ENCODE measurements at regions not wholly inside any gene's neighbourhood (a gene's known extent, or its start where the extent isn't known, plus 50 kb on each side); places are given as distances from the start of the nearest gene placed in this dataset.

DNA sequence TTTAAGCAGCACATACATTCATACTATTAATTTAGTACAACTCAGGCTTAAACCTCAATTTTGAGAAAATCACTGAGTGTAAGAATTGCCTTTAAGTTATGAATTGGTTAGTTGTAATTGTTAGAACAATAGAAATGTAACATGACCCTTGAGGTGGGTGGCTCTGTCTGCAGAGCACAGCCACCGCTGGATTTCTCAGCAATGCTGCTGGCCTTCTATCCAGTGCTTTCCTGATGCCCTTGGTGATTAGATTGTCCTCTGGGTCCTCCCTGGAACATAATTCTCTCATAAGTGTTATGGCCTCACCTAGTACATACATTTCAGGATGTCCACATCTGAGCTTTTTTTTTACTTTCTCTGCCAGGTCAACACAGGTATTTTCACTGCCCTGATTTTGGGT is 213.2 kb downstream of the SLC7A11 start:
- DNase-seq (ENCODE audit: low read depth): no peak

DNA sequence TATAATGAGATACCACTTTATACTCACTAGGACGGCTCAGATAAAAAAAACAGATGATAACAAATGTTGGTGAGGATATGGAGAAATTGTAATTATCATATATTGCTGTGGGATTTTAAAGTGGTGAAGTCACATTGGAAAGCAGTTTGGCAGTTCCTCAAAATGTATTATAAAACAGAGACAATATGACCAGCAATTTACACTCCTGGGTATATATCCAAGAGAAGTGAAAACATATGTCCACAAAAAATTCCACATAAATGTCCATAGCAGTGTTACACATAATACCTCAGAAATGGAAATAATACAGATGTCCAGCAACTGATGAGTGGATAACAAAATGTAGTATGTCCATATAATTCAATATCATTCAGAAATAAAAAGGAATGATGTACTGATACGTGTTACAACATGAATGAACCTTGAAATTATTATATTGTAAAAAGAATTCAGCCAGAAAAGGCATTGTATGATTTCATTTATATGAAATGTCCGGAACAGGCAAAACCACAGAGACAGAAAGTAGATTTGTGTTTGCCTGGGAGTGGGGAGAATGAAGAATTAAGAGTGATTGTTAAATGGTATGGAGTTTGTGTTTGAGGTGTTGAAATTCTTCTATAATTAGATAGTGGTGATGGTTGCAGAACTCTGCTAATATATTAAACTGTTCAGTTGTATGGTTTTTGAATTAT is 220.9 kb downstream of the SLC7A11 start:
- no peak for DNase-seq (ENCODE audit: low read depth)

DNA sequence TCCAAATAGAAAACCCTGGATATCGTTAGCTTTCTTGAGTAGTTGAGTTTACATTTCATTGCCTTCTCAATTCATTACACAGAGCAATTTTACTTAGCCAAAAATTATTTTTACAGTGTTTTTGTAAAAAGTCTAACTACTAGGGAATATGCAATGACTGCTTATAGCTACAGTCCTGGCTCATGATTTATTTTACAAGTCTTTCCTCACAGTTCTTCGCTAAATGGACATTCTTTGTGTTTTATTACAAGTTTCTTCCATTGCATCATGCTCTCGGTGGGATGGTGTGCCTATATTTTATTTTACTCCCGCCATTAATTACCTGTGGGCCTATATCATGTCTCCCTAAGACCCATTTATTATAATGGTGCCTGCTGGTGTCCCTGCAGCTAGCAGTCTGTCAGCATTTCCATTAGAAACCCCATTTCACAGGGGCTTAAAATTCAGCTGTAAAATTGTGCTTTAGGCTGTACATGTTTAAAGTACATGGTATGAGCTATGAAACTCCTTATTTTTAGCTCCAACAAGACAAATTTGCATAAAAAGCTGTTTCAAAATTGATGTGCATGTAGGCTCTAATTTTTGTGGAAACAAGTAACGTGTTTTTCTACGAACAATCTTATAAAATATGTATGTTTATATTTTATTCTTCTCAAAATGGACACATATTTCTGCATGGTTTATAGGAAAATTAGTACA is 227.4 kb downstream of the SLC7A11 start:
- no peak for DNase-seq (ENCODE audit: low read depth)

DNA sequence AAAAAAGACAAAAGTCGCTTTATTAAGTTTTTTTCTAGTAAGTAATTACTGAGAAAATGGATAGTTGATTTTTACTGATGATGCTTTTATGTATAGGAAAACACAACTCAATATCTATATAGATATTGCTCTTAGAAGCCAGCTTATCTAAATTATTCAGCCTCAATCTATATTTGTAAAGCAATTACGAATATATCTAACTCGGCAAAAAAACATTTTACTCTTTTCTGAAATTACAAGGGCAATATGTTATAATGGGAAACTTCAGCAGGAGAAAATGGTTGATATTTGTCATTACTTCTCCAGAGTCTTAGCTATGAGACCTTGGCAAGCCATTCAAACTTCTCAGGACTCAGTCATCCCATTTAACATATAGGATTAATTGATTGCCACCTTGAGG is 228.5 kb downstream of the SLC7A11 start:
- no peak for DNase-seq (ENCODE audit: low read depth)

DNA sequence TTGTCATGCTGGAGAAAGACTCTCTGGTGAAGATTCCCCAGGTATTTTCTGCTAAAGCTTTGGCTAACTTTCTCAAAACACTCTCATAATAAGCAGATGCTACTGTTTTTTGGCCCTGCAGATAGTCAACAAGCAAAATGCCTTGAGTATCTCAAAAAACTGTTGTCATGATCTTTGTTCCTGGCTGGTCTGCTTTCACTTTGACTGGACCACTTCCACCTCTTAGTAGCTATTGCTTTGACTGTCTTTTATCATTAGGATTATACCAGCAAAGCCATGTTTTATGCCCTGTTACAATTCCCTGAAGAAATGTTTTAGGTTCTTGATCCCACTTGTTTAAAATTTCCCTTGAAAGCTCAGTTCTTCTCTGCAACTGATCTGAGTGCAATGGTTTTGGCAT is 231.5 kb downstream of the SLC7A11 start:
- DNase-seq (ENCODE audit: low read depth): no peak

DNA sequence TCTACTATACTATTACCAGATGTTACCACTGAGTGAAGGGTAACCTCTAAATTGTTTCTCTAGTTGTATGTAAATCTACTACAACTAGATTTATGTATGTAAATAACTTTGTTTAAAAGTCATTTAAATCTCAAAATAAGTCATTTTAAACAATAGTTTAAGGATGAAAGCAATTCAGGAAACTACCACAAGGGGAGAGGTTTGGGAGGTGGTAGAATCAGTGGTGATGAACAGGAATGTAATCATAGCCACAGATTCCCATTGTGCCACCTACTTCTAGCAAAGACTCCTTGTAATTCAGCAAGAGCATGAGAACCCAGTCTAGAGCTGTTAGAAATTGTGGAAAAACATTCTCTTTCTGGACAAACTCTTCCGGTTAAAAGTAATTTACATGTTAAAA is 234.6 kb downstream of the SLC7A11 start:
- DNase-seq (ENCODE audit: low read depth): peak; percentile 40

DNA sequence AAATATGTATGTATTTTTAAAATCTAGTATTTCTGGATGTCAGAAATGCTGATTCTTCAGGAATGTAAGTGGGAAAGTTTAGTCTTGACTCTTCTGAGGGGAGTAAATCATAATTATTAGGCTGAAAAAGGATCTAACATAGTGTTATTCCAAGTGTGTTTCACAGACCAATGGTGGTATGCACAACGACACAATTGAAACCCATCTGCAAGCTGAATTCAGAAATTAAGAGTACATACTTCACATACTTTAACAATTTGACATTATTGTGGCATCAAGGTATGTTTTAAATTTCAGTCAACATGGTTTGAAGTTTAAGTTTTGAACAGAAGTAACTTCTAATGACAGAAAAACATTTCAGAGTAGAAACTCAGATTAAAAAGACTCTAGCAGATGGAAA is 236.7 kb downstream of the SLC7A11 start:
- no peak for DNase-seq (ENCODE audit: low read depth)

DNA sequence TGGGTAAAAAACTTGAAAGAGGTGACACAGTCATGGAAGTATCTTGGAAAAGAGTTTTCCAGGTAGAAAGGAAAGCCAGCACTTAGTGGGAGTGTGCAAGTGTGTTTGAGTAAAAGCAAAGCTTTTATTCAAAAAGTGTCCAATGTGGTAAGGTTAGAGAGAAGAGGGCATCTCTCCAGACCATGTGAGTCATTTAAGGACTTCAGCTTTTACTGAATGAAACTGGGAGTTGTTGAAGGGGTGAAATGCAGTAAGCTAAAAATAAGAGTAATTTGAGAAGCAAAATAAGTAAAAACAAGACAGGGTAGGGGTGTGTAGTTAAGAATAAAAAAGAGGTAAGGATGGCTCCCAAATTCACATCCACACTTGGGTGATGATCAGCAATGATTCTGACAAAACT is 238.9 kb downstream of the SLC7A11 start:
- DNase-seq (ENCODE audit: low read depth): no peak

DNA sequence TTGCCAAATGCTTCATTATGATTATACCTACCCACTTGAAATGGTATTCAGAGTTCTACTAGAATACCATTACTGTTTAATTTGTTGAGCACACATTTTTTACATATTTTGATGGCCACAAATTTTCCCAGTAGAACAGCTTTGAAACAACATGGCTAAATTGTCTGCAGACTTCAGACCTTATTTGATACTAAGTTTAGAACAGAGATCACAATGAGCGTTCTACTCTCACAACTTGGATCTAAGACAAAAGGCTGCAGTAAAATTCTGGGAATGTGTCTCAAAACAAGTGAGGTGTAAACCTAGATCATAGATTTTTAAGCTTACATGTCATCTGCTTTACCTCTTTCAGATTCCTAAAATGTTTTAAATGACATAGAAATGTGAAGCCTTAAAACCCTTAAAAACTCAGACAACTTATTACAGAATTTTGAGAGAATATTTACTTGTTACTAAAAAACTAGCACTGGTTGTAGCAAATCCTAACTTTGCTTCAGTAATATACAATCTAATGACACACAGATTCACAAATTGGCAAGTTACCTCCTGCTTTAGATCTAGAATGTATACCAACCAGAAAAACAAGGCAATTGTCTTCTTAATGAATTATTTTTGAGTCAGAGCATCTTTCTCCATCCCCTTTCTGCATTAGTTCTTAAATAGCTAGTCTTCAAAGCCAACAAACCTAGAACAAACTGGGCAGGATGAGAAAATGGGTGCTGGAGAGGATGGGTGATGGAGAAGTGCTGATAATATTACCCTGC is 243.3 kb downstream of the SLC7A11 start:
- no peak for DNase-seq (ENCODE audit: low read depth)

DNA sequence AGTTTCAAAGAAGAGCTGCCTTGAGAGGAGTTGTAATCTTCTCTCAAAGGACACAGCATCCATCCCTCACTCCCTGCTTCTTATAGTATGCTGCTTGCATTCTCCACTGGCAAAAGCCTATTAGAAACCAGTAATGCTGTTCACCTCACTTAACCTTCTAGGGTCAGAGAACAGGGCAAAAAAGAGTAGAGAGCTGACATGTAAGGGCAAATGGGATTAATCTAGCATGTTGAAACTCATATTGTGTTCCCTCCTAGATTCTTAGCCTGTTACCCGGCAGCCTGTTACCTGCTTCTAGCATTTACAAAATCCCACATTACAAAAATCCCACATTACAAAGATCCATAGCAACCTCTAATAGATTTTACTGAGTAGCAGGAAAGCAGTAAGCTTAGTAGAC is 244.7 kb downstream of the SLC7A11 start:
- no peak for DNase-seq (ENCODE audit: low read depth)

DNA sequence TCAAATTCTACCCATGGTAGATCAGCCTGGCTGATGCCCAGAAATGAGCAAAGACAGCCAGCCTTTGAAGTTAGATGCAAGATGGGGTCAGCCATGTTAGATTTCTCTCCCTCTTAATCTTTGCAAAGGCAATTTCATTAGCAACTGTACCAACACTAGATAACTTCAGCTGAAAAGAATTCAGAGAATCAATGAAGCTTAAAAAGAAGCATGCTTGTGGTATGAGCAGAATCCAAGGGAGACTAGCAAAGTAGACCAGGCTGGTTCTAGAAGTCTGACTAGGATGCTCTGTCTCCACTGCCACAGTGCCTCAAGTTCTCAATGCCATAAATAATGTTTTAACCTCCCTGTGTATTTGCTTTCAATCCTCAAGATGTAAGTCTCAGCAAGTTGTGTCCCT is 247.3 kb downstream of the SLC7A11 start:
- no peak for DNase-seq (ENCODE audit: low read depth)

DNA sequence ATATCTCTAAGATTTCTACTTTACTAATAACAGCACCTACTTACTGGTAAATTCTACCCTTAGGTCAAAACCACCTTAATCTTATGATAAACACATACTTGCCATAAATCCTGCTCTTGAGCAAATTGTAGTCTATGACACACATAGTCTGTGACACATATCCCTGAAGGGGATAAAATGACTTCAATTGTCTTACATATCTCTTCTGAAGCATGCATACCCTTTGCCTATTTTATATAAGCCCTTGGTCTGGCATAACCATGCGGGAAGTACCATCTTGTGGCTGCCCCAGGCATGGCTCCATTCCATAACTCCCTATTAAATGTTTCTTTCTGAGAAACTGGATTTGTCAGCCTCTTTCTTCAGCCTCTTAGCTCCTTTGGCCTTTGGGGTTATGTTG is 248.9 kb downstream of the SLC7A11 start:
- DNase-seq (ENCODE audit: low read depth): peak; percentile 35

DNA sequence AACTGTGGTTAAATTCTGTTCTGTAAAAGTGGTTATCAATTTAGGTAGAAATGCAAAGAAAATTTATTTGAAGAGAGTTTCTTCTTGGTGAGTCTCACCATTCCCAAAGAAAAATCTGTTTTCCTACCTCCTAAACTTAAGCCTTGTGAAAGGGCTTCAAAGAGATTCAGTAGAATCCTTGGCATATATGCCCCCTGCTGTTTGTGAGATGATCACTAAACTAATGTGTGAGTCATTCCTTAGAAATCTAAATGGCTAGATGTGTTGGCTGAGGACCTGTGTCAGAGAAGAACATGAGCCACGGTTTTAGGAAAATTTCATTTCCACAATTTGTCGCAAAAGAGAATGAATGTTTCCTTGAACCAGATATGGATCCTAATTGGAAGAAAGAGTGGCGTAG is 260.9 kb downstream of the SLC7A11 start:
- peak; percentile 77 for DNase-seq (ENCODE audit: low read depth)

DNA sequence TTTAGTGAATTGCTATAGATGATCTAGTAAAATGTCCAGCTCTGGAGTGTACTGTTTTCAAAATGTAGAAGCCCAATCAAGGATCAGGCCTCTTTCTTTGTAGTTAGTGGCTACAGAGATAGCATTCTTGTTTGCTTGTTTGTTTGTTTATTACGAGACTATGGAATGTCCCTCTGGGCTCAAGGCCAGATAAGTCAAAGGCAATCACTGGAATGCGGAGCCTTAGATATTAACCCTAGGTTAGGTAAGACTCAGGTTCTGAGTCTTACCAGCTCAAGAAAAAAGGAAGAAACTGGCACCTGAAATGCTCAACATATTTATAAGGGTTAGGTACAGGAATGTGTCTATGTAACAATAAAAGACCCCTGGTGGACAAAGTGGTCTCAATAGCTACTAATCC is 261.5 kb downstream of the SLC7A11 start:
- DNase-seq (ENCODE audit: low read depth): no peak

DNA sequence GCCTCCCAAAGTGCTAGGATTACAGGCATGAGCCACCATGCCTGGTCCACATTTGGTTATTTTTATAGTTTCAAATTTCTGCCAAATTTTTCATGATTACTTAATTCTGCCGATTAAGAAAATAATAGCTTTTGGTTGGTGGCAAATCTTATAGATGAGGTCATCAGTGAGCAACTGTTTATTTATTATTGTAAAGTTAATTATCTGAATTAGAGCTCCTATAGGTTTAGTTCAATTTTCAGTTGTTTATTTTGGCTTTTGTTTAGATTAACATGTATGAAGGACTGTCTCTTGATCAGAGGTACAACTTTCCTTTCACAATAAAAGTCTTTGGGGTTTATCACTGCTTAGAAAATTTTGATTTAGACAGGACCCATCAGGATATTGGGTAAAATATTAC is 262.2 kb downstream of the SLC7A11 start:
- DNase-seq (ENCODE audit: low read depth): no peak

DNA sequence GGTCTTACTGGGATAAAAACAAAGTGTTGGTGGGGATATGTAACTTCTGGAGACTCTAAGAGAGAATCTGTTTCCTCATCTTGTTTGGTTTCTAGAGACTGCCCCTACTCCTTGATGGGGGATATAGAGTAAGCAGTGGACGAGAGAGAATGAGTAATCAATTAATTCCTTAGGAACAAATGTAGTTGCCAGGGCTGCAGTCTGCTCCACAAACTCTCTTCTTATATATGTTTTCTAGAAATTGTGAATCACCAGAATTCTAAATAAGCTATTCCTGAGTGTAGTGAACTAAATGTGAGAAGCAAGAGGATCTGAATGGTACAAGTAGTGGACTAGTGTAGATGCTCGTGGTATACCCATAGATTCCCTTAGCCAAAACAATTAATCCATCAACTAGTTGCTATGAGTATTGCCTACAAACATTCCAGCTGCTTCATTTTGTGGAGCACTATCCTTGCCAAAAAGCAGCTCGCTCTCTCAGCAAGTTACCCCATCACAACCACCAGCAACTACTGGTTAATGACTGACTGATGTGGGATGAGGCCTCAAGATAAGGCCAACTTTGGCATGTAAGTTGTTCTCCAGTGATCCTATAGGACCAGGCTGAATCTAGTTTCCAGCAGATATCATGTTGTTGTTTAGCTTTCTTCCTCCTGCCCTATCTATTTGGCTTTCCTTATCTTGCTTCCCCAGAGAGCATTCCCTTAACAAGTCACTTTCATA is 273.0 kb downstream of the SLC7A11 start:
- no peak for DNase-seq (ENCODE audit: low read depth)

DNA sequence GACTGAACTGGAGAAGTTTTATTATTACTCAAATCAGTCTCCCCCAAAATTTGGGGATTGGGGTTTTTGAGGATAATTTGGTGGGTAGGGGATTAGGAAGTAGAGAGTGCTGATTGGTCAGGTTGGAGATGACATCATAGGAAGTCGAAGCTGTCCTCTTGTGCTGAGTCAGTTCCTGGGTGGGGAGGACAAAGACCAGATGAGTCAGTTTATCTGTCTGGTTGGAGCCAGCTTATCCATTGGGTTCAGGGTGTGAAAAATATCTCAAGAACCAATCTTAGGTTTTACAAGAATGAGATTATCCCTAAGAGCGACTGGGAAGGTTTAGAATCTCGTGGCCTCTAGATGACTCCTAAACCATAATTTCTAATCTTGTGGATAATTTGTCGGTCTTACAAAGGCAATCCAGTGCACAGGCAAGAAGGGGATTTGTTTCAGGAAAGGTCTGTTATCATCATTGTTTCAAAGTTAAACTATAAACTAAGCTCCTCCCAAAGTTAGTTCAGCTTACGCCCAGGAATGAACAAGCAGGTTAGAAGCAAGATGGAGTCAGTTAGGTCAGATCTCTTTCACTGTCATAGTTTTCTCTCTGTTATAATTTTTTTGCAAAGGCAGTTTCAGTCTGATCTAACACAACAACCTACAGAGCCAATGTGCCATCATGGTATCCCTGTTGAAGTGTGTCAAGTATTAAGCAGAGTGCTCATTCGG is 274.5 kb downstream of the SLC7A11 start:
- peak; percentile 21 for DNase-seq (ENCODE audit: low read depth)

DNA sequence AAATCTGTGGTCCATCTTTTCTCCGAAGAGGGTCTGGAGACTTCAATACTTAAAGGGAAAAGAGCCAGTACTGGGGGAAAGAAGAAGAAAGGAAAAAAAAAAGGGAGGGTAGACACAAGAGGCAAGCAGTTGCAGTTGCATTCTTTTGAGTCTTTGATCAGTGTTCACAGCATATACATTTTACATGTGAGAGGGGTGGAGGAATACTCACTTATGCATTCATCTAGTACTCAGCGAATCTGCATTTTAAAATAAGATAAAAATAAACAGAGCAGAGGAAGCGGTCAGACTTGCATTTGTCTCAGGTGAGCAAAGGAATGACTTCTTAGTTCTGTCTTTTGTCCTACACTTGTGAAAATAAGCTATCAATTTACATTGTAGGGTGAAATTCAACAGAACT is 275.6 kb downstream of the SLC7A11 start:
- DNase-seq (ENCODE audit: low read depth): no peak

DNA sequence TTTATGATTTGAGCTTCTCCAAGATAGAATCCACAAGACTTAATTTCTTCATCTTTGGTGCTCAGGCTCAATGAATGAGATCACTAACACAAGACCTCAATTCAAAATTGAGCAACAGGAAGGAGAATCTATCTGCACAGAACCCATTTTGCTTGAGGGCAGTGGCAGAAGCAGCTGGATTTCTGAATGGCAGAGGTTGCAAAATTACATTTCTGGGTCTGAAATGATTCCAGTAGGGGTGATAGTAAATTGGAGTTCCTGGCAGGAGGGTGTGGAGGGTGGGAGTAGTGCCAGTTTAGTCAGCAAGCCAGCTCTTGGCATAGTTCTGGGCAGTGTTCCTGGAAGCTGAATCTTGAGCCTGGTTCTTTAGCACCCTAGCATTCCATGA is 281.1 kb downstream of the SLC7A11 start:
- DNase-seq (ENCODE audit: low read depth): peak; percentile 71

DNA sequence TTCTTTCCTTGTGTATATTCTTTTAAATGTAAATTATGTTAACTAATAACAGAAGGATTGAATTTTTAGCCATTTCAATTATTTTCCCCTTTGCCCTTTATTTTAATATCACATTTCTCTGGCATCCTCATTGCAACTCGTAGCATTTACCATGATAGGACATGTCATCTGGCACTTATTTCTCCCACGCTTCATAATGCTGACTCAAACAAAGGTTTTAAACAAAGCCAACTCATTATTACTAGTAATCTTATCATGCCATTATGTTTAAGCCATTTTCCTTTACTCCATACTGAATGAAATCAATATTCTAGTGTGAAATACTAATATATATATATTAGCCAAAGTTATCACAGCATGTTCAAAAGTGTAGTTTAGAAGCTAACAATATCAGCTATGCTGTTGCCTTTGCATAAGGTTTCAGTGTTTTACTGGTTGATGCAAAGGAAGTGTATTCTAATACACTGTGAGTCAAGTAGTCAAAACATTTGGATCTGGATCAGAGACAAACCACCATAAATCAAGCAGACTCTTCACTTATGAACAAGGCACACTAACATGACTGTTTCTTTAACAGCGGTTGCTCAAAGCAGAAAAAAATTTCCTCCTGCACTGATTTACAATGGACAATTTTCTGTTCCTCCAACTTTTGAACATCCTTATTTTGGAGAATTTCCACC is 281.6 kb downstream of the SLC7A11 start:
- DNase-seq (ENCODE audit: low read depth): peak; percentile 78

DNA sequence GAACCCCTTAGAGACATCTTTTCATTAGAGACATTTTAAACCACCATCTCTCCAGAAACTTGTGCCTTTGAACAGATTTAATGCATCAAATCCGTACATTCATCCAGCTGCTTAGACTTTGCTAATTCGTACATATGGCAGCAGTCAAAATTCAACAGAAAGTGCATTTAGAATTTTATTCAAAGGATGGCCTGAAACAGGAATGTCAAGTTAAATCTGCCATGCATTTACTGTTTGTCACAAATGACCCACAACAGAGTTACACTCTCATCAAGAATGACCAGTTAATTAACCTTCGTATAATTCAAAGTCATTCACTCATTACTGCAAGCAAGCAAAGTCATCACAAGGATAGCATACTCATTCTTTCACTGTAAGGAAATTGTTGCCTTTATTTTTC is 284.3 kb downstream of the SLC7A11 start:
- DNase-seq (ENCODE audit: low read depth): no peak
